Stomach (tissue), 8 donors: ENCODE measurements at regions not wholly inside any gene's neighbourhood (a gene's known extent, or its start where the extent isn't known, plus 50 kb on each side); places are given as distances from the start of the nearest gene placed in this dataset.

Experiments
- DNase-seq, 2 donors: peaks; one replicate each; pipeline versions ENCODE4 v3.0.0 to v3.0.0-alpha.2; 2013 to 2019
- H3K27ac ChIP-seq, 5 donors: fragments of 200-600 bp in 4 of 5; sonication (generic) in 4 of 5; one replicate each; pipeline ENCODE4 v1.5.1; 2013 to 2019; ENCODE audit warnings: mild to moderate bottlenecking in 1 of 5, moderate library complexity in 1 of 5
- H3K27me3 ChIP-seq, 3 donors: fragments of 200-600 bp; sonication (generic); one replicate each; pipeline ENCODE4 v1.5.1; 2017 to 2019; ENCODE audit warnings: mixed run types in 1 of 3
- H3K36me3 ChIP-seq, 4 donors: fragments of 200-600 bp; sonication (generic); 1 replicate in 3 of 4; 2 replicates in 1 of 4; pipeline ENCODE4 v1.5.1; 2016 to 2019
- H3K4me1 ChIP-seq, 4 donors: fragments of 200-600 bp; sonication (generic); one replicate each; pipeline ENCODE4 v1.5.1; 2016 to 2019
- H3K4me3 ChIP-seq, 4 donors: fragments of 200-600 bp; sonication (generic) in 3 of 4; one replicate each; pipeline ENCODE4 v1.5.1; 2016 to 2019; ENCODE audit warnings: mild to moderate bottlenecking in 1 of 4
- H3K9me3 ChIP-seq, 4 donors: fragments of 200-600 bp; sonication (generic); one replicate each; pipeline ENCODE4 v1.5.1; 2016 to 2019
- EP300 ChIP-seq: sonication (generic); formaldehyde crosslinking; IDR thresholded peaks from one replicate; pipeline ENCODE4 v1.6.1; 2017; ENCODE audit warnings: antibody characterized with exemption
- POLR2A ChIP-seq, 4 donors: fragments of 450-650 bp; IDR thresholded peaks; one replicate each; pipeline ENCODE4 v1.6.1; 2016; ENCODE audit warnings: antibody characterized with exemption in 4 of 4, control low read depth in 2 of 4, mild to moderate bottlenecking in 1 of 4, moderate library complexity in 1 of 4
- POLR2AphosphoS5 ChIP-seq, 3 donors: sonication (generic); formaldehyde crosslinking; IDR thresholded peaks; one replicate each; pipeline ENCODE4 v1.6.1; 2016; ENCODE audit warnings: antibody characterized with exemption in 3 of 3
- WGBS, 5 donors: extraction: QIAGEN DNeasy Blood & Tissue Kit in 3 of 5; methylation state at CpG; one replicate each; pipeline versions ENCODE4 v1.1.5 to v1.1.7; 2013 to 2018; 5-methylcytosine and 5-hydroxymethylcytosine counted together
- intact Hi-C: fragments of 100-400 bp; cut with DNase I; formaldehyde crosslinking; loops from one replicate; pipeline ENCODE4 v1.15.1; 2023; ENCODE audit warnings: low total_unique reads
- TF ChIP-seq, protein P1 (sequence below), 7 experiments: fragments of 450-650 bp in 4 of 7; fragments of 200-600 bp in 3 of 7; sonication (generic) in 3 of 7; IDR thresholded peaks; one replicate each; pipeline ENCODE4 v1.5.1; 2016 to 2019; ENCODE audit warnings: antibody characterized with exemption in 7 of 7, control low read depth in 2 of 7, mild to moderate bottlenecking in 1 of 7
- donor health status: healthy with polysubstance abuse.
- donor health status: Bipolar disorder and iron deficiency.
- donor health status: healthy.

GRCh38 chr2:57962861-57963260 lies 83.7 kb upstream of the VRK2 start:
- intact Hi-C loops: no loop called here
- Histone ChIP-seq H3K4me1 (no peaks in the 10 kb centered on the region), H3K36me3 (no peaks in the 10 kb centered on the region), H3K9me3 (no peaks in the 10 kb centered on the region), H3K4me3 (no peak overlapping the region), H3K27me3 (no peaks in the 10 kb centered on the region), H3K27ac (no peak overlapping the region)
- 79 to 91% (median 84%) methylated on average over 3 of the region's 3 CpGs for WGBS, 5 donors
- DNase-seq: no peak
- no peak for TF ChIP-seq POLR2AphosphoS5 (IDR thresholded peaks at IDR 0.05)
- TF ChIP-seq, protein P1, sequence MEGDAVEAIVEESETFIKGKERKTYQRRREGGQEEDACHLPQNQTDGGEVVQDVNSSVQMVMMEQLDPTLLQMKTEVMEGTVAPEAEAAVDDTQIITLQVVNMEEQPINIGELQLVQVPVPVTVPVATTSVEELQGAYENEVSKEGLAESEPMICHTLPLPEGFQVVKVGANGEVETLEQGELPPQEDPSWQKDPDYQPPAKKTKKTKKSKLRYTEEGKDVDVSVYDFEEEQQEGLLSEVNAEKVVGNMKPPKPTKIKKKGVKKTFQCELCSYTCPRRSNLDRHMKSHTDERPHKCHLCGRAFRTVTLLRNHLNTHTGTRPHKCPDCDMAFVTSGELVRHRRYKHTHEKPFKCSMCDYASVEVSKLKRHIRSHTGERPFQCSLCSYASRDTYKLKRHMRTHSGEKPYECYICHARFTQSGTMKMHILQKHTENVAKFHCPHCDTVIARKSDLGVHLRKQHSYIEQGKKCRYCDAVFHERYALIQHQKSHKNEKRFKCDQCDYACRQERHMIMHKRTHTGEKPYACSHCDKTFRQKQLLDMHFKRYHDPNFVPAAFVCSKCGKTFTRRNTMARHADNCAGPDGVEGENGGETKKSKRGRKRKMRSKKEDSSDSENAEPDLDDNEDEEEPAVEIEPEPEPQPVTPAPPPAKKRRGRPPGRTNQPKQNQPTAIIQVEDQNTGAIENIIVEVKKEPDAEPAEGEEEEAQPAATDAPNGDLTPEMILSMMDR (IDR thresholded peaks at IDR 0.05): no peak
- TF ChIP-seq POLR2A (IDR thresholded peaks at IDR 0.05): no peak
- no peak for TF ChIP-seq EP300

GRCh38 chr2:57965219-57965618 lies 81.4 kb upstream of the VRK2 start:
- no peaks in the 10 kb centered on the region for H3K9me3 ChIP-seq
- DNase-seq: no peak
- WGBS, 5 donors: 88 to 95% (median 93%) methylated on average over 1 of the region's 1 CpG
- no peaks in the 10 kb centered on the region for H3K36me3 ChIP-seq
- H3K4me1 ChIP-seq: no peaks in the 10 kb centered on the region
- intact Hi-C loops: no loop called here
- TF ChIP-seq EP300 (no peak), POLR2A (IDR thresholded peaks at IDR 0.05) (no peak), POLR2AphosphoS5 (IDR thresholded peaks at IDR 0.05) (no peak)
- TF ChIP-seq, protein P1 (IDR thresholded peaks at IDR 0.05): no peak
- H3K27ac ChIP-seq: no peak overlapping the region
- no peak overlapping the region for H3K4me3 ChIP-seq
- no peaks in the 10 kb centered on the region for H3K27me3 ChIP-seq

GRCh38 chr2:57965961-57966360 lies 80.6 kb upstream of the VRK2 start:
- no peak overlapping the region for H3K27ac ChIP-seq
- intact Hi-C loops: no loop called here
- no peak for TF ChIP-seq POLR2A (IDR thresholded peaks at IDR 0.05)
- no peak for TF ChIP-seq POLR2AphosphoS5 (IDR thresholded peaks at IDR 0.05)
- no peaks in the 10 kb centered on the region for H3K36me3 ChIP-seq
- no peak overlapping the region for H3K4me3 ChIP-seq
- WGBS, 5 donors: 89 to 100% (median 98%) methylated on average over 1 of the region's 1 CpG
- H3K27me3 ChIP-seq: no peaks in the 10 kb centered on the region
- no peaks in the 10 kb centered on the region for H3K4me1 ChIP-seq
- DNase-seq: no peak
- no peaks in the 10 kb centered on the region for H3K9me3 ChIP-seq

- TF ChIP-seq, protein P1 (IDR thresholded peaks at IDR 0.05): no peak
- TF ChIP-seq EP300 (no peak), POLR2AphosphoS5 (IDR thresholded peaks at IDR 0.05) (no peak)
- H3K4me3 ChIP-seq: no peak overlapping the region
- H3K36me3 ChIP-seq: no peaks in the 10 kb centered on the region
- DNase-seq: no peak
- intact Hi-C loops: no loop called here
- no peaks in the 10 kb centered on the region for H3K27me3 ChIP-seq
- 78 to 94% (median 81%) methylated on average over 2 of the region's 2 CpGs for WGBS, 5 donors
- H3K27ac ChIP-seq: no peak overlapping the region
- H3K9me3 ChIP-seq: no peaks in the 10 kb centered on the region
- H3K4me1 ChIP-seq: no peaks in the 10 kb centered on the region
These were observed 72.9 kb upstream of the VRK2 start for GRCh38 chr2:57973621-57974186.

GRCh38 chr2:57979158-57979557 lies 67.4 kb upstream of the VRK2 start:
- 88 to 94% (median 90%) methylated on average over 4 of the region's 4 CpGs for WGBS, 5 donors
- DNase-seq: no peak
- no peaks in the 10 kb centered on the region for H3K4me1 ChIP-seq
- no peaks in the 10 kb centered on the region for H3K27me3 ChIP-seq
- TF ChIP-seq EP300 (no peak), POLR2AphosphoS5 (IDR thresholded peaks at IDR 0.05) (no peak), POLR2A (IDR thresholded peaks at IDR 0.05) (no peak)
- TF ChIP-seq, protein P1 (IDR thresholded peaks at IDR 0.05): no peak
- H3K36me3 ChIP-seq: no peaks in the 10 kb centered on the region
- no peak overlapping the region for H3K4me3 ChIP-seq
- intact Hi-C loops: no loop called here
- H3K9me3 ChIP-seq: peaks cover 0 to 4% (median 0%) of the 10 kb centered on the region in 4 donors
- H3K27ac ChIP-seq: no peak overlapping the region
